ENCODE measurements at regions not wholly inside any gene's neighbourhood (a gene's known extent, or its start where the extent isn't known, plus 50 kb on each side); places are given as distances from the start of the nearest gene placed in this dataset.
"Not testable (repeated sequence)": the region's sequence is repeated elsewhere in the genome, so short reads cannot be mapped to it uniquely, and the experiment has no call there.

GRCh38 chr3:14031271-14031670, 93.4 kb downstream of the CHCHD4 start:
- no peaks in the 10 kb centered on the region for H3K36me3 ChIP-seq (ENCODE audit: control insufficient read depth in 4 of 4, insufficient read depth in 3 of 4, low read depth in 1 of 4, low read length in 3 of 4)
- TF ChIP-seq JUND (IDR thresholded peaks at IDR 0.05) = no peak
- no peak for TF ChIP-seq ATF3 (IDR thresholded peaks at IDR 0.05)
- no peak for TF ChIP-seq CTCF (IDR thresholded peaks at IDR 0.05; ENCODE audit: low read depth, low read length, missing input control)
- TF ChIP-seq RXRA (IDR thresholded peaks at IDR 0.05) = no peak
- TF ChIP-seq NR2F2 (IDR thresholded peaks at IDR 0.05) = no peak
- TF ChIP-seq ZBTB33 (IDR thresholded peaks at IDR 0.05) = no peak
- TF ChIP-seq SP1 (IDR thresholded peaks at IDR 0.05) = no peak
- TF ChIP-seq HNF4A (conservative IDR thresholded peaks at IDR 0.05) = no peak
- no peak for TF ChIP-seq FOXA1 (IDR thresholded peaks at IDR 0.05)
- TF ChIP-seq REST (IDR thresholded peaks at IDR 0.05) = no peak
- TF ChIP-seq EGR1 (IDR thresholded peaks at IDR 0.05; ENCODE audit: low read depth in 2 of 2) = no peak
- no peak for TF ChIP-seq FOXA2 (IDR thresholded peaks at IDR 0.05)
- TF ChIP-seq RAD21 (IDR thresholded peaks at IDR 0.05) = no peak
- no peaks in the 10 kb centered on the region for H3K27me3 ChIP-seq (ENCODE audit: control insufficient read depth in 4 of 4, insufficient read depth in 4 of 4, low read length in 3 of 4)
- no peak for DNase-seq (ENCODE audit: low spot score)
- 76% methylated on average over 3 of the region's 3 CpGs for whole genome bisulfite sequencing
- no peaks in the 10 kb centered on the region for H3K4me1 ChIP-seq (ENCODE audit: control insufficient read depth in 4 of 4, insufficient read depth in 4 of 4, low read length in 3 of 4)
- H3K27ac ChIP-seq (ENCODE audit: low read depth in 1 of 2, low read length in 2 of 2) = no peak overlapping the region
- peaks cover 0 to 10% (median 6%) of the 10 kb centered on the region in 4 donors for H3K9me3 ChIP-seq (ENCODE audit: control insufficient read depth in 4 of 4, low read length in 3 of 4)
- no peak overlapping the region for H3K9ac ChIP-seq (ENCODE audit: low read depth in 1 of 2, low read length in 2 of 2)
- no peak overlapping the region for H3K4me3 ChIP-seq (ENCODE audit: low read depth in 1 of 3, low read length in 3 of 3)

GRCh38 chr3:14029390-14029995, 95.2 kb downstream of the CHCHD4 start:
- H3K4me1 ChIP-seq (ENCODE audit: control insufficient read depth in 4 of 4, insufficient read depth in 4 of 4, low read length in 3 of 4); H3K27me3 ChIP-seq (ENCODE audit: control insufficient read depth in 4 of 4, insufficient read depth in 4 of 4, low read length in 3 of 4); H3K27ac ChIP-seq (ENCODE audit: low read depth in 1 of 2, low read length in 2 of 2); H3K9me3 ChIP-seq (ENCODE audit: control insufficient read depth in 4 of 4, low read length in 3 of 4); H3K9ac ChIP-seq (ENCODE audit: low read depth in 1 of 2, low read length in 2 of 2); H3K36me3 ChIP-seq (ENCODE audit: control insufficient read depth in 4 of 4, insufficient read depth in 3 of 4, low read depth in 1 of 4, low read length in 3 of 4); H3K4me3 ChIP-seq (ENCODE audit: low read depth in 1 of 3, low read length in 3 of 3); DNase-seq (ENCODE audit: low spot score): not testable (repeated sequence)
- WGBS = 95% methylated on average over 20 of the region's 20 CpGs

GRCh38 chr3:14028122-14028521, 96.5 kb downstream of the CHCHD4 start:
- not testable (repeated sequence) for H3K27me3 ChIP-seq (ENCODE audit: control insufficient read depth in 4 of 4, insufficient read depth in 4 of 4, low read length in 3 of 4); H3K9ac ChIP-seq (ENCODE audit: low read depth in 1 of 2, low read length in 2 of 2); H3K27ac ChIP-seq (ENCODE audit: low read depth in 1 of 2, low read length in 2 of 2); DNase-seq (ENCODE audit: low spot score); H3K36me3 ChIP-seq (ENCODE audit: control insufficient read depth in 4 of 4, insufficient read depth in 3 of 4, low read depth in 1 of 4, low read length in 3 of 4); H3K4me1 ChIP-seq (ENCODE audit: control insufficient read depth in 4 of 4, insufficient read depth in 4 of 4, low read length in 3 of 4); H3K4me3 ChIP-seq (ENCODE audit: low read depth in 1 of 3, low read length in 3 of 3); H3K9me3 ChIP-seq (ENCODE audit: control insufficient read depth in 4 of 4, low read length in 3 of 4)
- WGBS = 92% methylated on average over 9 of the region's 9 CpGs
